ENCODE measurements at regions not wholly inside any gene's neighbourhood (a gene's known extent, or its start where the extent isn't known, plus 50 kb on each side); places are given as distances from the start of the nearest gene placed in this dataset.

DNA sequence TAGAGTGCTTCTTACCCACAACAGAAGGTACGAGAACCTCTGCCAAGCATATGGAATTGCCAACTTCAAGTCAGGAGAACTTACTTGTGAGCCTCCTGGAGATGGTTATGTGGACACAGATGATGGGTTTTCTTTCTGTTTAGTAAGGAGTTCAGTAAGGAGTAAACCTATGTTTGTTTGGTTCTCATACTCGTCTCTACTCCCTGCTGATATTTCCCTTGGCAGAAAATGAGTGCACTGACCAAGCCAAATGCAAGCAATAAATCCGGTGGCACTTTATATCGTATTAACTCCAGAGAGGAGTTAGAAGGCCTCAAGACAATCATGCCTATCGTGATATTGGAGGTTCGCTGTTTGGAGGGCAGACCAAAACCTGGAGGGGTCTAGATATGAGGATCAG is 83.2 kb upstream of the CYP1B1 start:
- CTCF ChIA-PET, result no interaction called here
- TF ChIP-seq BHLHE40 (IDR thresholded peaks at IDR 0.05; ENCODE audit: borderline replicate concordance) (no peak), HDGF (IDR thresholded peaks at IDR 0.05; ENCODE audit: borderline replicate concordance) (no peak), CTBP1 (IDR thresholded peaks at IDR 0.05; ENCODE audit: borderline replicate concordance) (no peak), FOXK2 (IDR thresholded peaks at IDR 0.05) (no peak), ELF4 (IDR thresholded peaks at IDR 0.05) (no peak), SP1 (IDR thresholded peaks at IDR 0.05) (no peak), SUZ12 (IDR thresholded peaks at IDR 0.05) (no peak), L3MBTL2 (conservative IDR thresholded peaks at IDR 0.05) (no peak), ARNT (IDR thresholded peaks at IDR 0.05) (no peak), NFRKB (IDR thresholded peaks at IDR 0.05) (no peak)
- POLR2A ChIA-PET, result no interaction called here
- no peak for DNase-seq (ENCODE audit: extremely low spot score)

DNA sequence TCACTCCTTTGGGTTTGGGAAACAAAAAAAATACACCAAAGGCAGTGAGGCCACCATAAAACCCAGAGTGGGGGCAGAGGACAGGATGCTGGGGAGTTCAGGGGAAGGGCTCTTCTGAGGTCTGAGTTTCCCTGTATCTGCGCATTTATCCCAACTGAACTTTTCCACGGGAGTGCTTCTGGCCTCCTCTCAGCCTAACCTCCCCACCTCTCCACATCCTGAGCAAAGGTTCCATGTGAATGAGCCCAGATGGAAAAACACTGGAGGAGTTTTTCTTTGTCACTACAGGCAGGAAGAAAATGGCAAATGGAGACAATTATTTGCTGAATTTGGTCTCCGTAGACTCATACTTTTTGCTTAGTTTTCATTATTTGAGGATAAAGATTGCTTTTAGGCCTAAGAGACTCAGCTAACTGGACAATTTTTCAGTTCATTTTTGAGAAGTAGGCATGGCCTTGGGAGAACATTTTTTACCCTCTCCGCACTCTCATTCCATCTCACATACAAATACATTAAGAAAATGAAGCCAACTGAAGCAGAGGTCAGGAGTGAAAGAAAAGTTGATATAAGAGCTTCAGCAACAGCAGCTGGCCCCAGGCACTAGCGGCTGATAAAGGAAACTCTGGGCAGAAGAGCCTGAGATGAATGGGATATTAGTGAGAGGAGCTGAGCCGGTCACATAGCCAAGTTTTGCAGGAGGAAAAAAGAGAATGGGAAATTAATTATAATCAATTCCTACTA is 82.6 kb upstream of the CYP1B1 start:
- DNase-seq (ENCODE audit: extremely low spot score), result no peak
- TF ChIP-seq BHLHE40 (IDR thresholded peaks at IDR 0.05; ENCODE audit: borderline replicate concordance) (no peak), SUZ12 (IDR thresholded peaks at IDR 0.05) (no peak), TARDBP (IDR thresholded peaks at IDR 0.05) (no peak), FOXM1 (IDR thresholded peaks at IDR 0.05; ENCODE audit: borderline replicate concordance) (no peak), NFRKB (IDR thresholded peaks at IDR 0.05) (no peak), L3MBTL2 (conservative IDR thresholded peaks at IDR 0.05) (no peak), ARNT (IDR thresholded peaks at IDR 0.05) (no peak), HDGF (IDR thresholded peaks at IDR 0.05; ENCODE audit: borderline replicate concordance) (no peak), ZNF384 (IDR thresholded peaks at IDR 0.05) (no peak), LEF1 (IDR thresholded peaks at IDR 0.05; ENCODE audit: borderline replicate concordance) (no peak), FOXA1 (IDR thresholded peaks at IDR 0.05) (no peak)
- TF ChIP-seq, protein P1, sequence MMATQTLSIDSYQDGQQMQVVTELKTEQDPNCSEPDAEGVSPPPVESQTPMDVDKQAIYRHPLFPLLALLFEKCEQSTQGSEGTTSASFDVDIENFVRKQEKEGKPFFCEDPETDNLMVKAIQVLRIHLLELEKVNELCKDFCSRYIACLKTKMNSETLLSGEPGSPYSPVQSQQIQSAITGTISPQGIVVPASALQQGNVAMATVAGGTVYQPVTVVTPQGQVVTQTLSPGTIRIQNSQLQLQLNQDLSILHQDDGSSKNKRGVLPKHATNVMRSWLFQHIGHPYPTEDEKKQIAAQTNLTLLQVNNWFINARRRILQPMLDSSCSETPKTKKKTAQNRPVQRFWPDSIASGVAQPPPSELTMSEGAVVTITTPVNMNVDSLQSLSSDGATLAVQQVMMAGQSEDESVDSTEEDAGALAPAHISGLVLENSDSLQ (IDR thresholded peaks at IDR 0.05), result no peak
- ChIA-PET POLR2A (no interaction called here), CTCF (no interaction called here)

DNA sequence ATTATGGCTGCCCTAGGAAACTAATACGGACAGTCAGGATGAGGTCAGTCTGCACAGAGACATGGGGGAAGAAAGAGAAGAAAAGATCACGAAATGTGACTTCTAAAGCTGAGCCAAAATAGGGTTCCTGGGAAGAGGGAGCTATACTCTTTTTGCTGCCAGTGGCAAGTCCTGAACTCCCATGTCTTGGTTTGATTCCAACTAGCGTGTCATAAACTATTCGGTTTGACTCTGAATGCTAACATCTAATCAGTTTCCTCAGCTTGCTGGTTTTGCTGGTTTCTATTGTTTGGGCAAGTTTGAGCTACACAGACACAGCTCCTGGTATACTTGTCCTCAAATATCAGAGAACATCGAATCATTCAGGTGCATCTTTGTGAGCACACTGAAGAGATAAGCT is 80.5 kb upstream of the CYP1B1 start:
- ChIA-PET POLR2A (no interaction called here), CTCF (interaction anchor here (1.2 kb wide), 1 partner anchor 22 kb away, joined by 3 read pairs; no protein-coding TSS in a partner anchor)
- no peak for DNase-seq (ENCODE audit: extremely low spot score)
- TF ChIP-seq HDGF (IDR thresholded peaks at IDR 0.05; ENCODE audit: borderline replicate concordance) (no peak), ELF4 (IDR thresholded peaks at IDR 0.05) (no peak), TARDBP (IDR thresholded peaks at IDR 0.05) (no peak), NFRKB (IDR thresholded peaks at IDR 0.05) (no peak), FOXA1 (IDR thresholded peaks at IDR 0.05) (no peak), SUZ12 (IDR thresholded peaks at IDR 0.05) (no peak), LEF1 (IDR thresholded peaks at IDR 0.05; ENCODE audit: borderline replicate concordance) (no peak), ARNT (IDR thresholded peaks at IDR 0.05) (no peak), BHLHE40 (IDR thresholded peaks at IDR 0.05; ENCODE audit: borderline replicate concordance) (no peak), SP1 (IDR thresholded peaks at IDR 0.05) (no peak), FOXK2 (IDR thresholded peaks at IDR 0.05) (no peak), FOXM1 (IDR thresholded peaks at IDR 0.05; ENCODE audit: borderline replicate concordance) (no peak), ZNF384 (IDR thresholded peaks at IDR 0.05) (no peak), CTBP1 (IDR thresholded peaks at IDR 0.05; ENCODE audit: borderline replicate concordance) (no peak), L3MBTL2 (conservative IDR thresholded peaks at IDR 0.05) (no peak)
- TF ChIP-seq, protein P1 (IDR thresholded peaks at IDR 0.05), result no peak

DNA sequence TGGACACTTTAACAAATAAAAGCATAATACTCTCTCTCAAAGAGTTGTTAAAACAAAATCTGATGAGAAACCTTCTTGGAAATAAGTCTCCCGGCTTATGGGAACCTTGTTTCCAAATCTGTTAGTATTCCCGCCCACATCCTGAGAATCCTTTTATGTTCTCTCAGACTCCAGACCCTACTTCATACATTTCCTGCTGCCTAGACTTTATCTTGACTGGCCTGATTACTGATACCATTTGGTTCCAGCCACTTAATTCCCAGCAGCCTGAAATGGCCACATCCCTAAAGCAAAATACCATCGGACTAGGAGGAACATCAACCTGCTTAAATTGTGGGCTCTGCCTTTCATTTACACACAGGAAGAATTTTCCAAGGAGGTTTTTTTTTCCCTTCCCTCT is 79.1 kb upstream of the CYP1B1 start:
- TF ChIP-seq HDGF (IDR thresholded peaks at IDR 0.05; ENCODE audit: borderline replicate concordance) (no peak), TARDBP (IDR thresholded peaks at IDR 0.05) (no peak), BHLHE40 (IDR thresholded peaks at IDR 0.05; ENCODE audit: borderline replicate concordance) (no peak), ARNT (IDR thresholded peaks at IDR 0.05) (no peak), FOXM1 (IDR thresholded peaks at IDR 0.05; ENCODE audit: borderline replicate concordance) (no peak), SP1 (IDR thresholded peaks at IDR 0.05) (no peak), LEF1 (IDR thresholded peaks at IDR 0.05; ENCODE audit: borderline replicate concordance) (no peak), NFRKB (IDR thresholded peaks at IDR 0.05) (no peak), CTBP1 (IDR thresholded peaks at IDR 0.05; ENCODE audit: borderline replicate concordance) (no peak), SUZ12 (IDR thresholded peaks at IDR 0.05) (no peak), FOXK2 (IDR thresholded peaks at IDR 0.05) (no peak), ELF4 (IDR thresholded peaks at IDR 0.05) (no peak), L3MBTL2 (conservative IDR thresholded peaks at IDR 0.05) (no peak), FOXA1 (IDR thresholded peaks at IDR 0.05) (no peak), ZNF384 (IDR thresholded peaks at IDR 0.05) (no peak)
- TF ChIP-seq, protein P1 (IDR thresholded peaks at IDR 0.05), result no peak
- ChIA-PET POLR2A (no interaction called here), CTCF (no interaction called here)
- no peak for DNase-seq (ENCODE audit: extremely low spot score)

DNA sequence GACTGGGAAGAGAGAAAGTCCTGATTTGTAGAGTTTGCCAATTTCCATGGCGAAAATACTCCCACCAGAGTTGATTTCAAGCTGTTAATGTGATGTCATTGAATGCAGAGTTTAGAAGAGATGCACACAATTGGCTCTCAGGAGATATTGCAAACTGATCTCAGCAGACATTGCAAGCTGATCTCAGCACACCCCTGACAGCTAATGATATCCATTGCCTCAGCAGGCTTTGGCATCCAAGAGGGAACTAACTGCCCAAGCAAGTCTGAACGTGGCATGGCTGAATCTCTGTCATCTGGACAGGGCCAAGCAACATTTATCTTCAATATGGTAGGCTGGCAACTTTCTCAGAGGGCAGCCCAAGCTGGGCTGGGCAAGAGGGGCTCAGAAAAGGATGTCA is 78.4 kb upstream of the CYP1B1 start:
- ChIA-PET CTCF (no interaction called here), POLR2A (no interaction called here)
- DNase-seq (ENCODE audit: extremely low spot score), result no peak
- no peak for TF ChIP-seq ELF4 (IDR thresholded peaks at IDR 0.05)
- TF ChIP-seq CTBP1 (IDR thresholded peaks at IDR 0.05; ENCODE audit: borderline replicate concordance), result no peak
- TF ChIP-seq FOXM1 (IDR thresholded peaks at IDR 0.05; ENCODE audit: borderline replicate concordance), result no peak
- TF ChIP-seq LEF1 (IDR thresholded peaks at IDR 0.05; ENCODE audit: borderline replicate concordance), result no peak
- TF ChIP-seq FOXA1 (IDR thresholded peaks at IDR 0.05), result no peak
- TF ChIP-seq SUZ12 (IDR thresholded peaks at IDR 0.05), result no peak
- TF ChIP-seq NFRKB (IDR thresholded peaks at IDR 0.05), result no peak

Data from HEK293T (cell line).